Transverse colon (tissue), 4 donors: ENCODE measurements at regions not wholly inside any gene's neighbourhood (a gene's known extent, or its start where the extent isn't known, plus 50 kb on each side); places are given as distances from the start of the nearest gene placed in this dataset.

Experiments
- EP300 ChIP-seq: sonication (generic); formaldehyde crosslinking; IDR thresholded peaks from one replicate; pipeline ENCODE4 v1.6.1; 2017; ENCODE audit warnings: antibody characterized with exemption, low read depth
- POLR2A ChIP-seq: fragments of 450-650 bp; IDR thresholded peaks from one replicate; pipeline ENCODE4 v1.6.1; 2016; ENCODE audit warnings: antibody characterized with exemption, mild to moderate bottlenecking, moderate library complexity
- POLR2AphosphoS5 ChIP-seq, 3 donors: sonication (generic); formaldehyde crosslinking; IDR thresholded peaks; one replicate each; pipeline ENCODE4 v1.6.1; 2016; ENCODE audit warnings: antibody characterized with exemption in 3 of 3
- TF ChIP-seq, protein P1 (sequence below), 5 experiments: fragments of 200-600 bp in 3 of 5; fragments of 450-650 bp in 2 of 5; sonication (generic) in 3 of 5; IDR thresholded peaks; 1 replicate in 2 of 5; 2 replicates in 3 of 5; pipeline ENCODE4 v1.5.1; 2016 to 2017; ENCODE audit warnings: antibody characterized with exemption in 5 of 5, inconsistent platforms in 3 of 5, mild to moderate bottlenecking in 2 of 5, moderate library complexity in 1 of 5

DNA sequence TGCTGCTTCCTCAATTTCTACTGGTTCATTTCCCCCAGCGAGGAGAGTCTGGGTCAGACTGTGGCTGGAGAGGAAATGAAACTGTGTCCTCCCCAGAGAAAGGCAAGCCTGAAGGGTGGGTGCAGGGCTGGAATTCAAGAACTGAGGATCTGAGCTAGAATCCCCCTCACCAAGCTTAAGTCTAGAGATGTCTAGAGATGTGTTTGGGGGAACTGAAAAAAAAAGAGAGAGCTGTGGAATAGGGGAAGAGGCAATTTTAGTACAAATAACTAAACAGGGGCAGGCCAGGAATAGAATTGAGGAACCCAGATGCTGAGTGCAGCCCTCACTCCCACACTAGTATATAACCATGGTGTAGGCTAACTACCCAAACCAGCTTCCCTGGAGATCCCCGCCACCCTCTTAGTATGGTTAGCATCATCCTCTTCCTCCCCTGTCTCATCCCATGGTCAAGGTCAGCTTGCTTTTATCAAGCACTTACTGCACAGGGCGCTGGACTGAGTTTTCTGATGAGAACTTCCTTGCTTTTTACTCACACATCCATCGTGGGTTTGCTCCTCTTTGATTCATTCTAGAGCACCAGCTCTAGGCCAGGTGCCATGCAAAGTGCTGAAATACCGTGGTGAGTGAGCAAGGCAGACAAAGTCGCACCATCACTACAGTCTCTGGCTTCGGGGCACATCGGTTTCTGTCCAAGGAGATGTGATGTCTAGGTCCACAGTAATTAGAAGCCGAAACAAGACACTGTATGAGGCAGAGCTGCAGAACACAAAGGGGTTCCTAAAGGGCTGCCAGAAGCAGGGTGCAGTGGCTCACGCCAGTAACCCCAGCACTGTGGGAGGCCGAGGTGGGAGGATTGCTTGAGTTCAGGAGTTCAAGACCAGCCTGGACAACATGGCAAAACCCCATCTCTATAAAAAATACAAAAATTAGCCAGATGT lies 112.9 kb upstream of the IPO9 start:
- no peak for TF ChIP-seq EP300
- TF ChIP-seq, protein P1, sequence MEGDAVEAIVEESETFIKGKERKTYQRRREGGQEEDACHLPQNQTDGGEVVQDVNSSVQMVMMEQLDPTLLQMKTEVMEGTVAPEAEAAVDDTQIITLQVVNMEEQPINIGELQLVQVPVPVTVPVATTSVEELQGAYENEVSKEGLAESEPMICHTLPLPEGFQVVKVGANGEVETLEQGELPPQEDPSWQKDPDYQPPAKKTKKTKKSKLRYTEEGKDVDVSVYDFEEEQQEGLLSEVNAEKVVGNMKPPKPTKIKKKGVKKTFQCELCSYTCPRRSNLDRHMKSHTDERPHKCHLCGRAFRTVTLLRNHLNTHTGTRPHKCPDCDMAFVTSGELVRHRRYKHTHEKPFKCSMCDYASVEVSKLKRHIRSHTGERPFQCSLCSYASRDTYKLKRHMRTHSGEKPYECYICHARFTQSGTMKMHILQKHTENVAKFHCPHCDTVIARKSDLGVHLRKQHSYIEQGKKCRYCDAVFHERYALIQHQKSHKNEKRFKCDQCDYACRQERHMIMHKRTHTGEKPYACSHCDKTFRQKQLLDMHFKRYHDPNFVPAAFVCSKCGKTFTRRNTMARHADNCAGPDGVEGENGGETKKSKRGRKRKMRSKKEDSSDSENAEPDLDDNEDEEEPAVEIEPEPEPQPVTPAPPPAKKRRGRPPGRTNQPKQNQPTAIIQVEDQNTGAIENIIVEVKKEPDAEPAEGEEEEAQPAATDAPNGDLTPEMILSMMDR (IDR thresholded peaks at IDR 0.05) = no peak
- TF ChIP-seq POLR2A = no peak
- no peak for TF ChIP-seq POLR2AphosphoS5 (IDR thresholded peaks at IDR 0.05)
